WTC11 (cell line): ENCODE measurements at regions not wholly inside any gene's neighbourhood (a gene's known extent, or its start where the extent isn't known, plus 50 kb on each side); places are given as distances from the start of the nearest gene placed in this dataset.

Experiments
- ATF6 ChIP-seq: sonication (generic); formaldehyde crosslinking; IDR thresholded peaks from 2 replicates; pipeline ENCODE4 v1.8.1; 2023; ENCODE audit warnings: mild to moderate bottlenecking, missing genetic modification reagents
- CREB1 ChIP-seq: sonication (generic); formaldehyde crosslinking; IDR thresholded peaks from 2 replicates; pipeline ENCODE4 v1.8.0; 2023; ENCODE audit warnings: mild to moderate bottlenecking, missing genetic modification reagents
- CTCF ChIP-seq: fragments of 200-600 bp; IDR thresholded peaks from 2 replicates; pipeline ENCODE4 v1.8.0; 2022; ENCODE audit warnings: antibody characterized with exemption
- FOXJ3 ChIP-seq: sonication (generic); formaldehyde crosslinking; IDR thresholded peaks from 2 replicates; pipeline ENCODE4 v1.9.0; 2021; ENCODE audit warnings: missing genetic modification reagents, mild to moderate bottlenecking, borderline replicate concordance
- ZNF396 ChIP-seq: fragments of 250-450 bp; sonication (Bioruptor Pico); IDR thresholded peaks from 2 replicates; pipeline ENCODE4 v1.8.0; 2021; ENCODE audit warnings: mild to moderate bottlenecking, moderate library complexity, borderline replicate concordance

- no peak for TF ChIP-seq CTCF
- TF ChIP-seq FOXJ3 (CRISPR knock-in tag), result no peak
- TF ChIP-seq ATF6, result no peak
- TF ChIP-seq CREB1, result no peak
- TF ChIP-seq ZNF396 (CRISPR knock-in tag), result no peak
Observed at GRCh38 chr7:85566095-85566794, 379.4 kb upstream of the SEMA3D start.
